GM23338 (cell line): ENCODE measurements at regions not wholly inside any gene's neighbourhood (a gene's known extent, or its start where the extent isn't known, plus 50 kb on each side); places are given as distances from the start of the nearest gene placed in this dataset.
"Not testable (repeated sequence)": the region's sequence is repeated elsewhere in the genome, so short reads cannot be mapped to it uniquely, and the experiment has no call there.

Experiments
- CREB1 ChIP-seq: fragments of 250-450 bp; sonication (Bioruptor Pico); IDR thresholded peaks from 2 replicates; pipeline ENCODE4 v1.5.0; 2020; ENCODE audit warnings: low read depth, mild to moderate bottlenecking, moderate library complexity
- ETS1 ChIP-seq: IDR thresholded peaks from 2 replicates; pipeline ENCODE4 v1.6.1; 2016; ENCODE audit warnings: antibody characterized with exemption
- EZH2 ChIP-seq: fragments of 200-600 bp; sonication (generic); IDR thresholded peaks from one replicate; pipeline ENCODE4 v1.8.0; 2017; ENCODE audit warnings: antibody characterized with exemption, mild to moderate bottlenecking, low read depth; ENCODE audit not compliant: unreplicated experiment
- EZH2phosphoT487 ChIP-seq: fragments of 200-600 bp; sonication (generic); IDR thresholded peaks from one replicate; pipeline ENCODE4 v1.8.1; 2018; ENCODE audit warnings: antibody characterized with exemption; ENCODE audit not compliant: unreplicated experiment
- JUNB ChIP-seq: IDR thresholded peaks from one replicate; pipeline ENCODE4 v1.6.1; 2016; ENCODE audit warnings: antibody characterized with exemption; ENCODE audit not compliant: unreplicated experiment
- NANOG ChIP-seq: IDR thresholded peaks from 2 replicates; pipeline ENCODE4 v1.6.1; 2016; ENCODE audit warnings: antibody characterized with exemption, borderline replicate concordance
- POLR2AphosphoS5 ChIP-seq: IDR thresholded peaks from 2 replicates; pipeline ENCODE4 v1.6.1; 2016; ENCODE audit warnings: antibody characterized with exemption, low read depth
- ZNF331 ChIP-seq: fragments of 250-450 bp; sonication (Bioruptor Pico); IDR thresholded peaks from 2 replicates; pipeline ENCODE4 v1.5.0; 2020; ENCODE audit warnings: low read depth, mild to moderate bottlenecking, moderate library complexity
- TF ChIP-seq, protein P1 (sequence below), 2 experiments: fragments of 200-600 bp in 1 of 2; sonication (generic) in 1 of 2; conservative IDR thresholded peaks; 2 replicates each; pipeline versions ENCODE4 v1.5.1 to v1.6.1; 2016 to 2017; ENCODE audit warnings: antibody characterized with exemption in 2 of 2, low read depth in 2 of 2, mild to moderate bottlenecking in 2 of 2, moderate library complexity in 1 of 2
- TF ChIP-seq, protein P2 (sequence below): IDR thresholded peaks from one replicate; pipeline ENCODE4 v1.6.1; 2018; ENCODE audit warnings: antibody characterized with exemption; ENCODE audit not compliant: unreplicated experiment

GRCh38 chrX:82552201-82552600 is 955.9 kb upstream of the POU3F4 start:
- TF ChIP-seq, protein P1, sequence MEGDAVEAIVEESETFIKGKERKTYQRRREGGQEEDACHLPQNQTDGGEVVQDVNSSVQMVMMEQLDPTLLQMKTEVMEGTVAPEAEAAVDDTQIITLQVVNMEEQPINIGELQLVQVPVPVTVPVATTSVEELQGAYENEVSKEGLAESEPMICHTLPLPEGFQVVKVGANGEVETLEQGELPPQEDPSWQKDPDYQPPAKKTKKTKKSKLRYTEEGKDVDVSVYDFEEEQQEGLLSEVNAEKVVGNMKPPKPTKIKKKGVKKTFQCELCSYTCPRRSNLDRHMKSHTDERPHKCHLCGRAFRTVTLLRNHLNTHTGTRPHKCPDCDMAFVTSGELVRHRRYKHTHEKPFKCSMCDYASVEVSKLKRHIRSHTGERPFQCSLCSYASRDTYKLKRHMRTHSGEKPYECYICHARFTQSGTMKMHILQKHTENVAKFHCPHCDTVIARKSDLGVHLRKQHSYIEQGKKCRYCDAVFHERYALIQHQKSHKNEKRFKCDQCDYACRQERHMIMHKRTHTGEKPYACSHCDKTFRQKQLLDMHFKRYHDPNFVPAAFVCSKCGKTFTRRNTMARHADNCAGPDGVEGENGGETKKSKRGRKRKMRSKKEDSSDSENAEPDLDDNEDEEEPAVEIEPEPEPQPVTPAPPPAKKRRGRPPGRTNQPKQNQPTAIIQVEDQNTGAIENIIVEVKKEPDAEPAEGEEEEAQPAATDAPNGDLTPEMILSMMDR (conservative IDR thresholded peaks at IDR 0.05; ENCODE audit: low read depth in 2 of 2) = not testable (repeated sequence)
- not testable (repeated sequence) for TF ChIP-seq POLR2AphosphoS5; ETS1; NANOG; EZH2; JUNB; EZH2phosphoT487; ZNF331 (CRISPR knock-in tag); CREB1 (CRISPR knock-in tag)
- TF ChIP-seq, protein P2, sequence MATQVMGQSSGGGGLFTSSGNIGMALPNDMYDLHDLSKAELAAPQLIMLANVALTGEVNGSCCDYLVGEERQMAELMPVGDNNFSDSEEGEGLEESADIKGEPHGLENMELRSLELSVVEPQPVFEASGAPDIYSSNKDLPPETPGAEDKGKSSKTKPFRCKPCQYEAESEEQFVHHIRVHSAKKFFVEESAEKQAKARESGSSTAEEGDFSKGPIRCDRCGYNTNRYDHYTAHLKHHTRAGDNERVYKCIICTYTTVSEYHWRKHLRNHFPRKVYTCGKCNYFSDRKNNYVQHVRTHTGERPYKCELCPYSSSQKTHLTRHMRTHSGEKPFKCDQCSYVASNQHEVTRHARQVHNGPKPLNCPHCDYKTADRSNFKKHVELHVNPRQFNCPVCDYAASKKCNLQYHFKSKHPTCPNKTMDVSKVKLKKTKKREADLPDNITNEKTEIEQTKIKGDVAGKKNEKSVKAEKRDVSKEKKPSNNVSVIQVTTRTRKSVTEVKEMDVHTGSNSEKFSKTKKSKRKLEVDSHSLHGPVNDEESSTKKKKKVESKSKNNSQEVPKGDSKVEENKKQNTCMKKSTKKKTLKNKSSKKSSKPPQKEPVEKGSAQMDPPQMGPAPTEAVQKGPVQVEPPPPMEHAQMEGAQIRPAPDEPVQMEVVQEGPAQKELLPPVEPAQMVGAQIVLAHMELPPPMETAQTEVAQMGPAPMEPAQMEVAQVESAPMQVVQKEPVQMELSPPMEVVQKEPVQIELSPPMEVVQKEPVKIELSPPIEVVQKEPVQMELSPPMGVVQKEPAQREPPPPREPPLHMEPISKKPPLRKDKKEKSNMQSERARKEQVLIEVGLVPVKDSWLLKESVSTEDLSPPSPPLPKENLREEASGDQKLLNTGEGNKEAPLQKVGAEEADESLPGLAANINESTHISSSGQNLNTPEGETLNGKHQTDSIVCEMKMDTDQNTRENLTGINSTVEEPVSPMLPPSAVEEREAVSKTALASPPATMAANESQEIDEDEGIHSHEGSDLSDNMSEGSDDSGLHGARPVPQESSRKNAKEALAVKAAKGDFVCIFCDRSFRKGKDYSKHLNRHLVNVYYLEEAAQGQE = not testable (repeated sequence)
